ENCODE measurements at regions not wholly inside any gene's neighbourhood (a gene's known extent, or its start where the extent isn't known, plus 50 kb on each side); places are given as distances from the start of the nearest gene placed in this dataset.

DNA sequence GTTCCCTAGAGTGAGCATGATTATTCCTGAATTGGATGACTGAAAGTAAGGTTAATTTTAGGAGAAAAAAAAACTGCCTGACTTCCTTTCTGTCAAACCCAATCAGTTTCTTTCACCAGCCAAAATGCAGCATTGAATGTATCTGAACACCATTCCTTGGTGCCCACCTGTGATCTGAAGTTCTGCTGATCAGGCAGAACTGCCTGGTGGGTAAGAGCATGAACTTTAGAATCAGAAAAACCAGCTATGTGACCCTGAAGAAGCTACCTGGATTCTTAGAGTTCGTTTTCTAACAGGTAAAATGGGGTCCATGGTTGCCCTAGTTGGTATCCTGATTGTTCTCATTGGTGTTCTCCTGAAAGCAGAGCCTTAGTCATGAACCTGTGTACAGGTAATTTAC is 506.9 kb downstream of the MED13L start:
- TF ChIP-seq, protein P1, sequence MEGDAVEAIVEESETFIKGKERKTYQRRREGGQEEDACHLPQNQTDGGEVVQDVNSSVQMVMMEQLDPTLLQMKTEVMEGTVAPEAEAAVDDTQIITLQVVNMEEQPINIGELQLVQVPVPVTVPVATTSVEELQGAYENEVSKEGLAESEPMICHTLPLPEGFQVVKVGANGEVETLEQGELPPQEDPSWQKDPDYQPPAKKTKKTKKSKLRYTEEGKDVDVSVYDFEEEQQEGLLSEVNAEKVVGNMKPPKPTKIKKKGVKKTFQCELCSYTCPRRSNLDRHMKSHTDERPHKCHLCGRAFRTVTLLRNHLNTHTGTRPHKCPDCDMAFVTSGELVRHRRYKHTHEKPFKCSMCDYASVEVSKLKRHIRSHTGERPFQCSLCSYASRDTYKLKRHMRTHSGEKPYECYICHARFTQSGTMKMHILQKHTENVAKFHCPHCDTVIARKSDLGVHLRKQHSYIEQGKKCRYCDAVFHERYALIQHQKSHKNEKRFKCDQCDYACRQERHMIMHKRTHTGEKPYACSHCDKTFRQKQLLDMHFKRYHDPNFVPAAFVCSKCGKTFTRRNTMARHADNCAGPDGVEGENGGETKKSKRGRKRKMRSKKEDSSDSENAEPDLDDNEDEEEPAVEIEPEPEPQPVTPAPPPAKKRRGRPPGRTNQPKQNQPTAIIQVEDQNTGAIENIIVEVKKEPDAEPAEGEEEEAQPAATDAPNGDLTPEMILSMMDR (IDR thresholded peaks at IDR 0.05): no peak
- TF ChIP-seq POLR2A (IDR thresholded peaks at IDR 0.05): no peak

All from Peyer's patch (tissue), 4 donors.